Gastrocnemius medialis (tissue), 4 donors: ENCODE measurements at regions not wholly inside any gene's neighbourhood (a gene's known extent, or its start where the extent isn't known, plus 50 kb on each side); places are given as distances from the start of the nearest gene placed in this dataset.

Source experiments
- ATAC-seq, 2 donors: fragments of 150-250 bp; one replicate each; pipeline ENCODE4 v1.9.1; 2016
- DNase-seq, 2 donors: peaks; one replicate each; pipeline ENCODE4 v3.0.0-alpha.2; 2019
- H3K27ac ChIP-seq, 4 donors: fragments of 200-600 bp; sonication (generic); 1 replicate in 1 of 4; 2 replicates in 3 of 4; pipeline ENCODE4 v1.5.1; 2016 to 2018; ENCODE audit warnings: mild to moderate bottlenecking in 2 of 4, moderate library complexity in 1 of 4
- H3K27me3 ChIP-seq, 3 donors: fragments of 200-600 bp; sonication (generic) in 2 of 3; 1 replicate in 1 of 3; 2 replicates in 2 of 3; pipeline versions ENCODE4 v1.5.1 to v1.6.0; 2016 to 2019; ENCODE audit warnings: mild to moderate bottlenecking in 1 of 3, moderate library complexity in 1 of 3
- H3K36me3 ChIP-seq, 2 donors: fragments of 200-600 bp; sonication (generic) in 1 of 2; one replicate each; pipeline ENCODE4 v1.5.1; 2017 to 2018
- H3K4me1 ChIP-seq, 2 donors: fragments of 200-600 bp; sonication (generic) in 1 of 2; one replicate each; pipeline ENCODE4 v1.5.1; 2016 to 2017; ENCODE audit warnings: mild to moderate bottlenecking in 2 of 2
- H3K4me3 ChIP-seq, 4 donors: fragments of 200-600 bp; sonication (generic) in 3 of 4; 1 replicate in 1 of 4; 2 replicates in 3 of 4; pipeline ENCODE4 v1.5.1; 2016 to 2019; ENCODE audit warnings: mild to moderate bottlenecking in 2 of 4
- H3K9me3 ChIP-seq, 3 donors: fragments of 200-600 bp; sonication (generic) in 2 of 3; 1 replicate in 1 of 3; 2 replicates in 2 of 3; pipeline ENCODE4 v1.5.1; 2016 to 2019
- CTCF ChIP-seq, 5 experiments: fragments of 450-650 bp in 3 of 5; fragments of 200-600 bp in 2 of 5; sonication (generic) in 2 of 5; IDR thresholded peaks in 4 of 5; conservative IDR thresholded peaks in 1 of 5; 1 replicate in 4 of 5; 2 replicates in 1 of 5; pipeline ENCODE4 v1.5.1; 2016 to 2019; ENCODE audit warnings: antibody characterized with exemption in 5 of 5, mild to moderate bottlenecking in 3 of 5, moderate library complexity in 3 of 5
- POLR2A ChIP-seq, 2 donors: fragments of 450-650 bp; IDR thresholded peaks; one replicate each; pipeline ENCODE4 v1.6.1; 2017; ENCODE audit warnings: antibody characterized with exemption in 2 of 2, mild to moderate bottlenecking in 2 of 2, moderate library complexity in 2 of 2
- in situ Hi-C, 4 donors: fragments of 200-750 bp; cut with MboI; loops; one replicate each; pipeline versions ENCODE4 v1.15.0 to v1.8.0; 2017; ENCODE audit warnings: low sequenced_read_pairs in 4 of 4
- intact Hi-C: fragments of 100-400 bp; cut with DNase I; formaldehyde crosslinking; loops from one replicate; pipeline ENCODE4 v1.15.1; 2023; ENCODE audit warnings: low total_unique reads

- Histone ChIP-seq H3K4me3 (no peak overlapping the region), H3K27ac (no peak overlapping the region), H3K4me1 (no peaks in the 10 kb centered on the region), H3K9me3 (peaks cover 0 to 2% (median 0%) of the 10 kb centered on the region in 3 donors), H3K36me3 (no peaks in the 10 kb centered on the region), H3K27me3 (no peaks in the 10 kb centered on the region)
- TF ChIP-seq POLR2A (IDR thresholded peaks at IDR 0.05), result no peak
- TF ChIP-seq CTCF (IDR thresholded peaks at IDR 0.05 in 4 of 5, conservative IDR thresholded peaks at IDR 0.05 in 1 of 5), result no peak
- DNase-seq (no peak), ATAC-seq (no peak)
- intact Hi-C loops (no loop called here), in situ Hi-C loops (no loop called here)
These were observed 322.0 kb downstream of the PAX1 start for GRCh38 chr20:22027423-22027822.

- Histone ChIP-seq H3K9me3 (no peaks in the 10 kb centered on the region), H3K27me3 (no peaks in the 10 kb centered on the region), H3K36me3 (no peaks in the 10 kb centered on the region), H3K27ac (no peak overlapping the region), H3K4me1 (no peaks in the 10 kb centered on the region), H3K4me3 (no peak overlapping the region)
- TF ChIP-seq POLR2A (IDR thresholded peaks at IDR 0.05), result no peak
- TF ChIP-seq CTCF (IDR thresholded peaks at IDR 0.05 in 4 of 5, conservative IDR thresholded peaks at IDR 0.05 in 1 of 5), result no peak
- no peak for DNase-seq
- ATAC-seq, result no peak
- intact Hi-C loops (no loop called here), in situ Hi-C loops (no loop called here)
These were observed 314.7 kb downstream of the PAX1 start for GRCh38 chr20:22020201-22020600.

- in situ Hi-C loops, result no loop called here
These were observed 303.0 kb downstream of the PAX1 start for GRCh38 chr20:22008456-22008855.

GRCh38 chr20:22006306-22006705 is 300.8 kb downstream of the PAX1 start:
- ATAC-seq, result no peak
- no peak overlapping the region for H3K4me3 ChIP-seq
- H3K4me1 ChIP-seq, result no peaks in the 10 kb centered on the region
- no peaks in the 10 kb centered on the region for H3K27me3 ChIP-seq
- DNase-seq, result no peak
- H3K27ac ChIP-seq, result no peak overlapping the region
- no peak for TF ChIP-seq POLR2A (IDR thresholded peaks at IDR 0.05)
- H3K9me3 ChIP-seq, result no peaks in the 10 kb centered on the region
- no peaks in the 10 kb centered on the region for H3K36me3 ChIP-seq
- in situ Hi-C loops (no loop called here), intact Hi-C loops (no loop called here)

More at GRCh38 chr20:22008456-22008855, 303.0 kb downstream of the PAX1 start:
- Histone ChIP-seq H3K9me3 (no peaks in the 10 kb centered on the region), H3K27ac (no peak overlapping the region), H3K4me1 (no peaks in the 10 kb centered on the region), H3K27me3 (no peaks in the 10 kb centered on the region), H3K4me3 (no peak overlapping the region), H3K36me3 (no peaks in the 10 kb centered on the region)
- ATAC-seq, result no peak
- DNase-seq, result no peak
- intact Hi-C loops, result no loop called here
- TF ChIP-seq POLR2A (IDR thresholded peaks at IDR 0.05) (no peak), CTCF (IDR thresholded peaks at IDR 0.05 in 4 of 5, conservative IDR thresholded peaks at IDR 0.05 in 1 of 5) (no peak)

- no peak for ATAC-seq
- in situ Hi-C loops, result no loop called here
- TF ChIP-seq POLR2A (IDR thresholded peaks at IDR 0.05) (no peak), CTCF (IDR thresholded peaks at IDR 0.05 in 4 of 5, conservative IDR thresholded peaks at IDR 0.05 in 1 of 5) (no peak)
These were observed 300.1 kb downstream of the PAX1 start for GRCh38 chr20:22005535-22005934.

More at GRCh38 chr20:22005535-22005934, 300.1 kb downstream of the PAX1 start:
- Histone ChIP-seq H3K9me3 (no peaks in the 10 kb centered on the region), H3K27ac (no peak overlapping the region), H3K27me3 (no peaks in the 10 kb centered on the region), H3K4me3 (no peak overlapping the region), H3K36me3 (no peaks in the 10 kb centered on the region), H3K4me1 (no peaks in the 10 kb centered on the region)
- no peak for DNase-seq
- intact Hi-C loops, result no loop called here
